ENCODE measurements at regions not wholly inside any gene's neighbourhood (a gene's known extent, or its start where the extent isn't known, plus 50 kb on each side); places are given as distances from the start of the nearest gene placed in this dataset.
"Not testable (repeated sequence)": the region's sequence is repeated elsewhere in the genome, so short reads cannot be mapped to it uniquely, and the experiment has no call there.

DNA sequence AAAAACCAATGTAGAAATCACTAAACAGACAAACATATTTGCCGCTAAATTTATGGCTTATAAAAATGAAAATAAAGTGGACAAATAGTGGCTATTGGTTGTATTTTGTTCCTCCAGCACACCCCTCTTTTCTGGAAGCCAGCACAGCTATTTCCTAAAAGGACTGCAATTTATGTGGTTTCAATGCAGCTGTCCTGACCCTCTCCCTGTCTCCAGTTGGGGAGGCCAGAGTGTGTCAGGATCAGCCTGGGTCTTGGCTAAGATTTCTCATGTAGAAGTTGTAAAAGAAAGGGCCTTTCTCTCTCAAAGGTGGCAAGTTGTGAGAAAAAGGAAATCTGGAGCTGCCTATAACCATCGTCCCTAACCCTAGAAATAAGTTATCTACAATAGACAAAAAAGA, 165.6 kb downstream of the ALDH8A1 start:
- no peak for DNase-seq

DNA sequence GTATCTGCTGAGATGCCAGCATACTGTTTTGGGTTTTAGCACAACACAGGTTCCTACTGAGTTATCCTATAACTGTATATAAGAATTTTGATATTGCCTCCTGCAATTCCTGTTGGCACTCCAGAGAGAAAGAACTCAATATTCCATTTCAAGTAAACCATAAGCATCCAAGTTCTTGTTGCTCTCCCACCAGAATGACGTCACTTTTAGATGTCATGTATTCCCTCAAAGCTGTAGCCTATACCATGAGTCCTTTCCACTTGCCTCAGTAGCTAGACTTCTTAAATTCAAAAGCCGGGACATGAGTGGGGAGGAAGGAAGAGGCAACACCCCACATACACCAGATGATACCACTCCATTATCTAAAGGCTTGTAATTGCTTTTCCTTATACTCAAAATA, 171.5 kb downstream of the ALDH8A1 start:
- DNase-seq: no peak

DNA sequence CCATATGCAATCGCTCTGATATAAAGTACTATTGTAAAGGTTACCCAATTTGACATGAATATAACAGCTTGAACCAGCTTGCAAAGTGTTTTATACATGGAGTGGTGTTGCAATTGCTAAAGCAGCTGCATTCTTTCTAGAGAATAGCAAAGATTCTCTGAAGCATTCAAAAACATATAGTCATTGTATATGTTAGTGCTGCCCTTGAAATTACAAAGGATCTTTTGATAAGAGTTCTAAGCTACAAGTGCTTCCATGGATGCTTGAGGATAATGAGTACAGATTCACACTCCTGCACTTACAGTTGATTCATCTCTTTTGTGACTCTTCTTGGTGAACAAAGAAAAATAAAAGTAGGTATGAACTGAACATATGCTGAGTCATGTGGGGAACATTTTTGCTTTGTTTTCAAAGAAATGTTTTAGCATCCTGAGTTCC, 175.7 kb downstream of the ALDH8A1 start:
- no peak for DNase-seq

DNA sequence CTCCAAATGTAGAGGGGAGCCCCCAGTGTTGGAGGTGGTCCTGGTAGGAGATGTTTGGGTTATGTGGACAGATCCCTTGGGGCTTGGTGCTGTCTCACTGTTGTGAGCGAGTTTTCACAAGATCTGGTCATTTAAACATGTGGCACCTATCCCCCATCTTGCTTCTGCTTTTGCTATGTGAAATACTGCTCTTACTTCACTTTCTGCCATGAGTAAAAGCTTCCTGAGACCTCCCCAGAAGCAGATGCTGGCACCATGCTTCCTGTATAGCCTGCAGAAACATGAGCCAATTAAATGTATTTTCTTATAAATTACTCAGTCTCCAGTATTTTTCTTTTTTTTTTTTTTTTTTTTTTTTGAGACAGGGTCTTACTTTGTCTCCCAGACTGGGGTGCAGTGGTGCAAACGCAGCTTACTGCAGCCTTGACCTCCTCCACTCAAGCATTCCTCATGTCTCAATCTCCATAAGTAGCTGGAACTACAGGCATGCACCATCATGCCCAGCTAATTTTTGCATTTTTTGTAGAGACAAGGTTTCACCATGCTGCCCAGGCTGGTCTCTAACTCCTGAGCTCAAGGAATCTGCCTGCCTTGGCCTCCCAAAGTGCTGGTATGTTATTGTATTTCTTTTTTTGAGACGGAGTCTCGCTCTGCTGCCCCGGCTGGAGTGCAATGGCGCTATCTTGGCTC, 177.1 kb downstream of the ALDH8A1 start:
- no peak for DNase-seq

DNA sequence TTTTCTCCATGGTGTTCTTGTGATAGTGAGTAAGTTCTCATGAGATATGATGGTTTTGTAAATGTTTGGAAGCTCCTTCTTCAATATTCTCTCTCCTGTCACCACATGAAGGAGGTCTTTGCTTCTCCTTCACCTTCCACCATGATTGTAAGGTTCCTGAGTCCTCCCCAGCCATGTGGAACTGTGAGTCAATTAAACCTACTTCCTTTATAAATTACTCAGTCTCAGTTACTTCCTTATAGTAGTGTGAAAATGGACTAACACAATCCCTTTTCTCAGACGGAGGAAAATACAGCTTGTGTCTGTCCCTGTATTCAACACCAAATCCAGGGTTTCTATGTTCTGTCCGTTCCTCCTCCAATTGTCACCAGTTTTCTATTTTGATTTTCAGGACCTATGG, 181.0 kb downstream of the ALDH8A1 start:
- no peak for DNase-seq

DNA sequence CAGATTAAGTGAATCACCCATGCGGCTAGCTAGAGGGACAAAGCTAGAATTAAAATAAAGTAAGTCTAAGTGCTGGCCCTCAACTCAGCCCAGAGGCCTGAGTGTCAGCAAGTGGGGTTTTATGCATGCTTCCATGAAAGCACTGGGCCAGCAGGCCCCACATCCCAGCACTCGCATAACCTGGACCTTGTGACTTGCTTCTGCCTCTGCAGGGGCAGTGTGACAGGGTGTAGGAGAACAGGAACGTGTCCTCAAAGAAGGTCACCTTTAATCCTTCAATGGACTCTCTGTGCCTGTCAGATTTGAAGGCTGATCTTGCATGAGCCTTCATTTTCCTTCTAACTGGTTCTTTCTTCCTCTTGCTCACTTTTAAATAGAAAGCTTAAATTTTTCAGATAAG, 183.4 kb downstream of the ALDH8A1 start:
- no peak for DNase-seq

DNA sequence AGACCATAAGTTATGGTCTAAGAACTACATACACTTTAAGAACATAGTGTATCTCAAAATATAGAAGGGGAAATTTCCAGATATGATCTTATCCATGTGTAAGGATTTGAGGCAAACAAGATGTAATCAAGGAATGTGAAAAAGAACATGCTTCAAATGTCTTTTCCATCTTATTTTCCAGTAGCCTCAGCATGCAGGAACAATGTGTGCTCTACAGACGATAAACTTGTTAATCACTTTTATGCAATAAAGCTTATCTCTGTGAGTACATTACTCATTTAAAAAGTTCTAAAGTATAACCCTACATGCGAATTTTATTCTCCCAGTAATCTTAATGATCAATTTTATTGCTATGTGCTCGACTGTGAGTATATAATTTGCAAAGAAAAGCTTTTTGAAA, 185.2 kb downstream of the ALDH8A1 start:
- no peak for DNase-seq

DNA sequence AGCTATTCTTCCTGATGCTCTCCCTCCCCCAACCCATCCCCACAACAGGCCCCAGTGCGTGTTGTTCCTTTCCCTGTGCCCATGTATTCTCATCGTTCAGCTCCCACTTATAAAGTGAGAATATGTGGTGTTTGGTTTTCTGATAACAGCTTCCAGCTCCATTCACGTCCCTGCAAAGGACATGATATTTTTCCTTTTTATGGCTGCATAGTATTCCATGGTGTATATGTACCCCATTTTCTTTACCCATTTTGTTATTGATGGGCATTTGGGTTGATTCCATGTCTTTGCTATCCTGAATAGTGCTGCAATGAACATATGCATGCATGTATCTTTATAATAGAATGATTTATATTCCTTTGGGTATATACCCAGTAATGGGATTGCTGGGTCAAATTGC, 186.3 kb downstream of the ALDH8A1 start:
- not testable (repeated sequence) for DNase-seq

DNA sequence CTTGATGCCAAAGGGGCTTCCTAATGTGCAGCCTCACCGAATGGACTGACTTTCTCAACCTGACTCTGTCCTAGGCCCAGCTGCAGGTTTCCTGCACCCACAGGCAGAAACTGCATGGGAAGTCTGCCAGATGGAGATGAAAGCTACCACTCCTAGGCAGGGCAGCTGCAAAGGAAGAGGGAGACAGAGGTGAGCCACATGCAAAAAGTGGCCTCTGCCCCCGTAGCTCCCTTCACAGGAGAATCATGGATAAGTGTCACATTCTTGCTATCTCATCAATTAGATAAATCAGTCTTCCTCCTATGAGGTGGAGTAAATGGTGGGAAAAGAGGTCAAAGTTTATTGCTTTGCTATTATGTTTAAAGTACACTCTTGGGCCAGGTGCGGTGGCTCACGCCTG, 191.3 kb downstream of the ALDH8A1 start:
- no peak for DNase-seq

DNA sequence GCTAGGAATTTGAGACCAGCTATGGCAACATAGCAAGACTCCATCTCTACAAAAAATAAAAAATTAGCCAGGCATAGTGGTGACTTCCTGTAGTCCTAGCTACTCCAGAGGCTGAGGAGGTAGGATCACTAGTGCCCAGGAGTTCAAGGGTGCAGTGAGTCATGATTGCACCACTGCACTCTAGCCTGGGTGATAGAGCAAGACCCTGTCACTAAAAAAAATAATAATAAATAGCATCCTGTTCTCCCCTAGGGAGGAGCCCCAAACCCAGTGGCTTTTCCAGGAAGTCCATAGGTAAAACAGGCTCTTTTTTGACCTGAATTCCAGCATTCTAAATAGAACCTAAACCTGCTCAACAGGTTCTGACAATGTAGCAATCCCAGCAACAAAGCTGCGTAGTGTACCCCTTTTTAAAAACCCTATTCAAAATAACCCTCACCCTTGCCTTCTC, 192.0 kb downstream of the ALDH8A1 start:
- no peak for DNase-seq

DNA sequence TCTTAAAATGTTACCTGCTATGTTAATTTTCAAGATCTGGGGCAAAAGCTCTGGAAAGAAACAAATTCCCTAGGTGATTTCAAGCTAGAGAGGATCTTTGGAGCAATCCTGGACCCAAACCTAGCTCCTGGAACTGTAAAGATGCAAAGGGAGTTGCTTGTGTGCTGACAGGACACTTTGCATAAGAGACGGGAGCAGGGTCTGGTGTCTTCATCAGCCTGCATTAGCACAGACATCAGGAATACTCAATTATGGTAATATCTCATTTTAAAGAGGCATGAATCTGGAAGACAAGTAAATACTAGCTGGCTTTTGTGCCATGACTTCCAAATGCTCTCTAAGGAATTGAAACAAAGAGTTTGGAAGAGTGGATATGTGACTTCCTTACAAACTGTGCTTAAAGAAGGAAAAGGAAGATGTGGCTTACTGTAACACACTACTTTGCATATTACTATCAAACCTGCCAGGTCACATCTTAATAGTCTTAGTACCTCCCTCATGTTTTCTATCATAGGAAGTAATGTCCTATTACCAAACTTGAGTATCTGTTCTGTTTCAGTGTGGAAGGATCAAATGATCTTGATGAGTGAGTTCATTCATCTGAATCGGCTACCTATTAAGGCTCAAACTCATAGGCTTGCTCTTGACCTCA, 193.4 kb downstream of the ALDH8A1 start:
- DNase-seq: no peak

DNA sequence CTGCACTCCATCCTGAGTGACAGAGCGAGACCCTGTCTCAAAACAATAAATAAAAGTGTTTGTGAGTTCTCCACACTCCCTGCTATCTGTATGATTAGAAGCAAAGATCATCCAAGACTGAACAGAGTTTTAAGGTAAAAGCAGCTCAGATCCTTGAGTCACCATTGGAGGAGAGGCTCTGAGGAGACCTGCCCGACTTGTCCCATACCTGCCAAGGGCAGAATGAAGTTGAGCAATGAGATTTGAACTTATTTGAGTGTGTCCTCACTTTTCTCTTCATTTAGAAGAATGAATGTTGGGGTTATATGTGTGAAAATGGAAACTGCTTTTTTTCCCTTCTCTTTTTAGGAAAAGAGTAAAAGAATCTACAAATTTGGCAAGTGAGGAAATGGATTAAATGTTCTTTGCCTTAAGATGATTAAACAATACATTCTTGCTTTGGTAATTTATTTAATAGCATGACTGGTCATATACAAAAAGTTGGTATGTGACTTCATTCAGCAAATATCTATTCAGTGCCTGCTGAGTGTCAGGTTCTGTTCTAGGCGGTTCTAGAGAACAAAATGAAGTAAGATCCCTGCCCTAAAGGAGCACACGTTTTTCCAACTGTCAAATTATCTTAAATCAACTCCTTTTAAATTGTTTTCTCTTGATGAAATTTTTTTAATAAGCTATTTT, 195.7 kb downstream of the ALDH8A1 start:
- DNase-seq: no peak

DNA sequence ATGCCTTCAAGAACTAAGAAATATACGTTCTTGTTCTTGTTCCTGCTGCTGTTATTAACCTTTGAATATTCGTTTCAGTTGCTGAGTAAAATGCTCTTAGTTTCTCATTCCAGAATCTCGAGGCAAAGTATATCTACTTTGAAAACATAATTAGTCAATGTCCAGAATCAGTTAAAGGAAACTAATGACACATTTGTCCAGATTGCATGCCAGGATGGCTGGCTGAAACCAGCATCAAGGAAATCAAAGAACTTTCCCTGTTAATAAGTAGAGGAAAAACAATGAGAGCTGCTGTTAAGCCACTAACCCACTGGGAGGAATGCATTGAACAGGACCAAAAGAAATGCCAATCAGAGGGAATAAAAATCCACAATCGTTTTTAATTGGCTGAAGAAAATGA, 196.9 kb downstream of the ALDH8A1 start:
- DNase-seq: no peak

DNA sequence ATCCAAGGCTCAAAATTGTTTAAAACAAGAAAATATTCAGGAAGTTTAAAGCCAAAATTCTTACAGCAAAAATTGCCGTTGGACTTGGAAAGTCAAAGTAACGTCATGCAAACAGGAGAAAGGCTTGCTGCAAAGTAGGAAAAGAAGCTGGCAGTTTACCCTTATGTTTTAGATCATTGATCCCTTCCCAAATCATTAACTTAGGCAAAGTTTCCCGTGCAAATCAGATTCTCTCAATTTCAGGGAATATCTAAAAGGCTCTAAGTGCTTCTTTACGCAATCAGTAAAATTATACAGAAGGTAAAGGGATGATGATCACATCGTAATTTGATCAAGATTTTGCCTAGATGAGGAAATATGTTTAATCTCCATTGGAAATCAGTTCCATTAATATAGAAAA, 197.5 kb downstream of the ALDH8A1 start:
- no peak for DNase-seq

DNA sequence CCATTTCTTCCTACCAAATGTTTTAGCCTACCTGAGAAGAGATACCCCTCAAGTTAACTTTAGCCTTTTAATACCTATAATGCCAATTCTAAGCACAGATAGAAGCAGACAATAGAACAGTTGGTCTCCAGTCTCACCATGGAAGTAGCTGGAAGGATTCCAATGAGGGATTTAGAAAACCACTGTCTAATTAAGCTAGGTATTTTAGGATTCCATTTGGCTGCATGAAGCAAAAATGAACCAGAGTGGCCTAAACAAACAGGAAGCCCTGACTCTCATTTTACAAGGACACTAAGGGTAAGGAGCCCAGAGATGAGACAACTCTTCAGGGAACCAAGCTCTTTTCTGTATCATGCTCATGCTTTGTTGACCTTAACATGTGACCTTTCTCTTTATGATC, 199.2 kb downstream of the ALDH8A1 start:
- DNase-seq: no peak

DNA sequence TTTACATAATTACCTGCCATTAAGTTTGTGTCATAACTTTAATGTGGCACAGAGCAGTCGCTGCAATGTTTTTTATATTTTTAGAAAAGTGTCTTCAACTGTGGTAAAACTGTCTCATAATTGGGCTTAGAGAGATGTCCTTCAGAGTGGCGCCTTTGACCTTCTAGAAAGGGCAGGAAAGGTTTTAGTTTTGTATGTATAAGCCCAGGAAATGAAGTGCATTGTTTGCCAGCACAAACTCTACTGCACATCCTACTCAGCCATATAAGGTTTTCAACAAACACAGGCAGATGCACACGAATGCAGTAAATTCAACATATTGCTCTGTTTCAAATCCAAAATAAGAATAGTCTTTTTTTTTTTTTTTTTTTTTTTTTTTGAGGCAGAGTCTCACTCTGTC, 201.4 kb downstream of the ALDH8A1 start:
- no peak for DNase-seq

DNA sequence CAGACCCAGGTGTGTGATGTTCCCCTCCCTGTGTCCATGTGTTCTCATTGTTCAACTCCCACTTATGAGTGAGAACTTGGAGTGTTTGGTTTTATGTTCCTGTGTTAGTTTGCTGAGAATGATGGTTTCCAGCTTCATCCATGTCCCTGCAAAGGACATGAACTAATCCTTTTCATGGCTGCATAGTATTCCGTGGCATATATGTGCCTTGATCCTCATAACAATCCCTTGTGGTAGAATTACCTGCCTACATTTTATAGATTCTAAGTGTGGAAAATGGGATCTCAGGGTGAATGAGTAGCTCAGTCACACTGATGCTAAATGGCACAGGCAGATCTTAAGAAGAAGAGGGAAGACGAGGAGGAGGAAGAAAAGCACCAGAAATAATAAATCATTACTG, 202.7 kb downstream of the ALDH8A1 start:
- not testable (repeated sequence) for DNase-seq

DNA sequence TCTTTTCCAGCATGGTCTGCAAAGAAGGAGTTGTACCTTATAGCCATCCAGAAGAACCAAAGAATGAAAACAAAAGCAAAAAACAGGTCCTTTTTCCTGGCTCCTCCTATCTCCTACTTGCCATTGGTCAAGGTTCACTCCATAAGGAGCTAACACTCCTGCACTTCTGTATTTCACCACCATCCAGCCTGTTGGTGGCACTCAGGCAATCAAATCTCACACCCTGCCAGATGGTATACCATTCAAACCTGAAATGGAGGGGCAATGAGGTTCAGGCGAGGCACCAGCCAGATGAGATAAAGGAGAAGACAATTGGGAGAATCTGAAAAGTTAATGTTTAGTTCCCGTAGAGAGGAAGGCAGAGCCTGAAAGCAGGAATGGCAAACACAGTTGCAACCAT, 203.8 kb downstream of the ALDH8A1 start:
- DNase-seq: no peak

DNA sequence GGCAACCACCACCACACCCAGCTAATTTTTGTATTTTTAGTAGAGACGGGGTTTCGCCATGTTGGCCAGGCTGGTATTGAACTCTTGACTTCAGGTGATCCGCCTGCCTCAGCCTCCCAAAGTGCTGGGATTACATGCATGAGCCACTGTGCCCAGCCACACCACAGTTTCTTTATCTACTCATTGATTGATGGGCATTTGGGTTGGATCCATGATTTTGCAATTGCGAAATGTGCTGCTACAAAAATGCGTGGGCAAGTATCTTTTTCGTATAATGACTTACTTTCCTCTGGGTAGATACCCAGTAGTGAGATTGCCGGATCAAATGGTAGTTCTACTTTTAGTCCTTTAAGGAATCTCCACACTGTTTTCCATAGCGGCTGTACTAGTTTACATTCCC, 204.7 kb downstream of the ALDH8A1 start:
- not testable (repeated sequence) for DNase-seq

DNA sequence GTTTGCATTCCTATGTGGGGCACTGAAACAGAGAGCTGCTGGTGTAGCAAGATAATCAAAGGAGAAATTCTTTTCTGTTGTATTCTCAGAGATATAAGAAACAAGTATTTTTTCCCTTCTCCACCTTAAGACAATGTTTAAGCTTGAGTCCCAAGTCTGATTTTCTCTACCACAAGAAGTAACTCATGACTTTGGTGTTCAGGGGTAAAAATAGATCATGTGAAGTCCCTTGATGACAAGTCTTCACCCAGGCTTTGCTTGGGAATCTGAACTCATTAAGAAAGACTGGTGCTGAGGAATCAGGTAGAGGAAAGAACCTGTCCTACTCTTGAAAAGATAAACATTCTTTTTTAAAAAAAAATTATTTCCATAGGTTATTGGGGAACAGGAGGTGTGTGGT, 205.6 kb downstream of the ALDH8A1 start:
- no peak for DNase-seq

DNA sequence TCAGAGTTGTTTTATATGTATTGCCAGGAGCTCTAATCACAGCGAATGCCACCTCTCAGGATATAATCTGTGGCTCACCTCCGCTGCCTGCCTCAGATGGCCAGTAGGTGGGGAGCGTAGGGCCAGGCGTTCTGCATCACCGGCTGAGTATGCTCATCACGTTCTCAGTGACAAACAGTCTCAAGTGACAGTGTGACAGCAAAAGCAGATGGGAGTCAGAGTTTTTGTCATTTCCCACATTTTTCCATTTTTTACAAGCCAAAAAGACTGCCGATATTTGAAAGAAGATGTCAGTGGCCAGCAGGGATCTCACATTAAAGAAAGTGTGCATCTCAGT, 208.7 kb downstream of the ALDH8A1 start:
- no peak for DNase-seq

DNA sequence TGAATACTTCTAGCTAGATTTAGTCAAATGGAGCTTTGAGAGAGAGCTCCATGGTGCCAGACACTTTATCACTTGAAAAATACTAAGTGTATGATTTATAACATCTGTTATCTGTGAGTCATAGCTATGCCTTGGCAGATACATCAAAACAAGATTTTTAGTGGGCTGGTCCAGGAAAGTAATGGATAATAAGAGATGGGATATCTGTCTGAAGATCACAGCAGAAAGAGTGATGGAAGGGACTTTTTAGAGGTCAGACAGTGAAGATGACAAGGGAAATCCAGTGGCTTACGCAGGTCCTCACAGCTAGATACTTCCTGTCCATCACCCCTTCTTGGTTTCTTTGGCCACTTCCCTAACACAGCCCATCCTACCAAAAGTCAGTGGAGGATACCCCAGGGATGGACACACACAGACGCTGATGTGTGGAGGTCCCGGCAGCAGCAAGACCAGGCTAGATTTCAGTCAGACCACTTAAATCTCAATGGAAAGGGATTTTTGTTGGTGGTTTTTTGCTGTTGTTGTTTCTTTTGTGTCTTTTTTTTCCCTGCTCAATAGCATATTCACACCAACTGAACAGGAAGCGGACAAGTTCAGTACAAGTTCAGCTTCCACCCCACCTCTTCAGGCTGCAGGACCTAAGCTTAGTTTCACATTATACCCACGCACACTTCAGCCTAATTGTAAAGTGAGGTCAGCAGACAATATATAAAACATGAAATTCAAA, 209.3 kb downstream of the ALDH8A1 start:
- DNase-seq: no peak

DNA sequence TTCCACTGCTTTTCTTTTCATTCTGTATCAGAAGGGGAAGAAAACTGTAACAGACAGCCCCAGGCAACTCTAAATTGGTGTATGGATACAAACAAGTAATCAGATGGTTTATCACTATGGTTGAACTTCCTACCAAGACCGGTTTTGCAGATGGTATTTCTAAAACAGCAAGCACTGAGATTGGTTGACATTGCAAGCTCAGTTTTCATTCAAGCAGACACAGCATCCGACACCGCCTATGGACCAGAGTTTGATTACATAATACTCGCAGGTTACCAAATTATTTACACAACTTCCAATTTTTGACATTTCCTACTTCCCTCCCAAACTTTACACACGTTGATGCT, 209.9 kb downstream of the ALDH8A1 start:
- peak; percentile 31 for DNase-seq

All from skin of body (tissue), 1 donor.